CD4-positive, alpha-beta T cell (primary cell): ENCODE measurements at regions not wholly inside any gene's neighbourhood (a gene's known extent, or its start where the extent isn't known, plus 50 kb on each side); places are given as distances from the start of the nearest gene placed in this dataset.

Source experiments
- ATAC-seq: fragments of 200-7000 bp; cut with Tn5 transposase; one replicate; pipeline ENCODE4 v1.10.0; 2022; ENCODE audit warnings: mild to moderate bottlenecking; ENCODE audit not compliant: poor library complexity
- CTCF ChIA-PET: fragments of 350-600 bp; sonication (Branson Sonifier 250); formaldehyde crosslinking; loops from one replicate; lab custom pipeline; 2021; ENCODE audit warnings: antibody characterized with exemption, inconsistent platforms; lab: Charles Lee
- POLR2A ChIA-PET: fragments of 350-600 bp; sonication (Branson Sonifier 250); formaldehyde crosslinking; loops from one replicate; lab custom pipeline; 2021; ENCODE audit warnings: antibody characterized with exemption, inconsistent platforms; lab: Charles Lee
- DNase-seq, 14 experiments: peaks; one replicate each; pipeline ENCODE4 v3.0.0-alpha.2; 2013 to 2020; ENCODE audit warnings: mixed read lengths in 2 of 14
- H3K27ac ChIP-seq, 2 donors: one replicate each; pipeline versions ENCODE4 v1.5.1 to v1.7.0; 2013; ENCODE audit warnings: low read length in 2 of 2, low read depth in 1 of 2, mild to moderate bottlenecking in 1 of 2
- H3K27me3 ChIP-seq, 2 experiments: 1 replicate in 1 of 2; 2 replicates in 1 of 2; pipeline versions ENCODE4 v1.6.1 to v1.7.0; 2013; ENCODE audit warnings: low read length in 2 of 2, control low read depth in 1 of 2, mild to moderate bottlenecking in 1 of 2, moderate library complexity in 1 of 2; ENCODE audit not compliant: insufficient read depth in 2 of 2, control insufficient read depth in 1 of 2
- H3K36me3 ChIP-seq: one replicate; pipeline ENCODE4 v1.6.1; 2013; ENCODE audit warnings: low read length, control low read depth; ENCODE audit not compliant: insufficient read depth
- H3K4me1 ChIP-seq: one replicate; pipeline ENCODE4 v1.6.1; 2013; ENCODE audit warnings: low read length, control low read depth; ENCODE audit not compliant: insufficient read depth
- H3K4me3 ChIP-seq: one replicate; pipeline ENCODE4 v1.5.1; 2013; ENCODE audit warnings: mild to moderate bottlenecking, low read length, moderate library complexity
- H3K9me3 ChIP-seq, 2 experiments: 1 replicate in 1 of 2; 2 replicates in 1 of 2; pipeline versions ENCODE4 v1.6.1 to v1.7.0; 2013; ENCODE audit warnings: low read length in 2 of 2, mild to moderate bottlenecking in 2 of 2, control low read depth in 1 of 2, moderate library complexity in 1 of 2; ENCODE audit not compliant: control insufficient read depth in 1 of 2, insufficient read depth in 1 of 2
- H3K27ac Mint-ChIP-seq: one replicate; pipeline ENCODE4 v1.8.0; 2020; ENCODE audit warnings: mixed read lengths
- H3K27me3 Mint-ChIP-seq: one replicate; pipeline ENCODE4 v1.8.0; 2021; ENCODE audit warnings: mixed read lengths
- H3K36me3 Mint-ChIP-seq: one replicate; pipeline ENCODE4 v1.8.0; 2021; ENCODE audit warnings: low read depth, mixed read lengths
- H3K4me1 Mint-ChIP-seq: one replicate; pipeline ENCODE4 v1.8.0; 2021; ENCODE audit warnings: low read depth, mixed read lengths
- H3K4me3 Mint-ChIP-seq: one replicate; pipeline ENCODE4 v1.8.0; 2020; ENCODE audit warnings: mild to moderate bottlenecking, mixed read lengths
- H3K9me3 Mint-ChIP-seq: one replicate; pipeline ENCODE4 v1.8.0; 2020; ENCODE audit warnings: mixed read lengths
- CTCF ChIP-seq: fragments of 200-600 bp; IDR thresholded peaks from one replicate; pipeline ENCODE4 v1.8.0; 2022; ENCODE audit warnings: antibody characterized with exemption, mild to moderate bottlenecking
- intact Hi-C, 2 experiments: fragments of 100-400 bp; cut with DNase I in 1 of 2; cut with micrococcal nuclease in 1 of 2; formaldehyde crosslinking; loops; one replicate each; pipeline versions ENCODE4 v1.15.1 to v1.9.0; 2023 to 2025; cut with DNase I, micrococcal nuclease

DNA sequence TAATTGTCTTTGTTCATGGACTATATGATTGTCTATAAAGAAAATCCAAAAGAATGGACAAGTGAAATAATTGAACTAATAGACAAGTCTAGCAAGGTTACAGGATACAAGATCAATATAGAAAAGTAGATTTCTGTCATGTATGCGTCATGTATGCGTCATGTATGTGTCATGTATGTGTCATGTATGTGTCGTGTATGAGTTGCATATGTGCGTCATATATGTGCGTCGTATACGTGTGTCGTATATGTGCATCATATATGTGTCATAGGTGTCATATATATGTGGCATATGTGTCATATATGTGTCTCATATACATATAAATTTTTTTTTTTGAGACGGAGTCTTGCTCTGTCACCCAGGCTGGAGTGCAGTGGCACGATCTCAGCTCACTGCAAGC, 516.8 kb downstream of the NOVA1 start:
- ChIA-PET CTCF (no interaction called here), POLR2A (no interaction called here)
- H3K36me3 Mint-ChIP-seq = no peaks in the 10 kb centered on the region
- Histone ChIP-seq H3K4me3 (no peak overlapping the region), H3K9me3 (peaks cover 0 to 6% of the 10 kb centered on the region in 2 experiments), H3K27me3 (no peaks in the 10 kb centered on the region), H3K36me3 (no peaks in the 10 kb centered on the region), H3K27ac (no peak overlapping the region), H3K4me1 (no peaks in the 10 kb centered on the region)
- no peaks in the 10 kb centered on the region for H3K27me3 Mint-ChIP-seq
- peaks cover 23% of the 10 kb centered on the region for H3K9me3 Mint-ChIP-seq
- ATAC-seq = no peak
- H3K4me1 Mint-ChIP-seq = no peaks in the 10 kb centered on the region
- TF ChIP-seq CTCF = no peak
- H3K27ac Mint-ChIP-seq = no peak overlapping the region
- no peak overlapping the region for H3K4me3 Mint-ChIP-seq
- no peak for DNase-seq
- intact Hi-C loops = no loop called here

DNA sequence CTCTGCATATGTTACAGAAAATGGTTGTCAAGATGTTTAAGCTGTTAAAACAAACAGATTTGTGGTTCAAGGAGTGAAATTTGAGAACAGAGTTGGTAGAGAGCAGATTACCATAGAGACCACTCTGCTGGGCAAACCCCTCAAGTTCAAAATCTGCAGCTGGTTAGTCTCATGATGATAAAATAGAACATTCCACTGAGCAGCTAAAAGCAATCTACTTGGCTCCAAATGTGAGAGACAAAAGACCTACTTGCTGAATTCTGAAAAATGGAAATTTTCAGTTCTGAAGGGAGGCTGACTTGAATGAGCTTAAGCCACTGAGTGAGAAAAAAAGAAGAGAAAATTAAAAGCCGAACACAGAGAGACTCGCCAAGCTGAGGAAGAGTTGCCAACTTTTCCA, 519.3 kb downstream of the NOVA1 start:
- H3K27ac ChIP-seq = no peak overlapping the region
- DNase-seq (no peak), ATAC-seq (no peak)
- H3K36me3 Mint-ChIP-seq = no peaks in the 10 kb centered on the region
- H3K9me3 Mint-ChIP-seq = peaks cover 22% of the 10 kb centered on the region
- H3K4me3 ChIP-seq = no peak overlapping the region
- H3K4me1 ChIP-seq = no peaks in the 10 kb centered on the region
- no peaks in the 10 kb centered on the region for H3K27me3 Mint-ChIP-seq
- TF ChIP-seq CTCF = no peak
- H3K9me3 ChIP-seq = peaks cover 0 to 6% of the 10 kb centered on the region in 2 experiments
- no peak overlapping the region for H3K27ac Mint-ChIP-seq
- ChIA-PET POLR2A (no interaction called here), CTCF (no interaction called here)
- H3K27me3 ChIP-seq = no peaks in the 10 kb centered on the region
- no peak overlapping the region for H3K4me3 Mint-ChIP-seq
- H3K36me3 ChIP-seq = no peaks in the 10 kb centered on the region
- H3K4me1 Mint-ChIP-seq = no peaks in the 10 kb centered on the region
- intact Hi-C loops = no loop called here

DNA sequence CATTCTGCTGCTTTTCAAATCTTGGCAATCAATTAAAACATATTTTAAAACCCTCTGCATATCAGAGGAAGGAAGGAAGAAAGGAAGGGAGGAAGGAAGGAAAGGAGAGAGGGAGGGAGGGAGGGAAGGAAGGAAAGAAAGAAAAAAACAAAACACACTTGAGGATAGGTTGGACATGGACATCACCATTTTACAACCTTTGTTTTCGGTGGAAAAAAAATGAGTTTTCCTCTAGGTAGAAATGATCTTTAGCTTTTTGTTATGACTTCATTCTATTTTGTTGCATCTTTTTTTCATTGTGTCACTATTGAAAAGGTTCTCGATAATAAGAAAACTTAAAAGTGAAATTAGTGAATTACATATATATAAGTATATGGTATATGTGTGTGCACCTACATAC, 522.9 kb downstream of the NOVA1 start:
- TF ChIP-seq CTCF = no peak
- ChIA-PET POLR2A (no interaction called here), CTCF (no interaction called here)
- no peaks in the 10 kb centered on the region for H3K27me3 ChIP-seq
- no peaks in the 10 kb centered on the region for H3K36me3 ChIP-seq
- H3K9me3 Mint-ChIP-seq = peaks cover 5% of the 10 kb centered on the region
- ATAC-seq (no peak), DNase-seq (no peak)
- no peaks in the 10 kb centered on the region for H3K27me3 Mint-ChIP-seq
- intact Hi-C loops = no loop called here
- no peaks in the 10 kb centered on the region for H3K4me1 ChIP-seq
- H3K36me3 Mint-ChIP-seq = no peaks in the 10 kb centered on the region
- H3K4me3 ChIP-seq = no peak overlapping the region
- H3K4me1 Mint-ChIP-seq = no peaks in the 10 kb centered on the region
- H3K9me3 ChIP-seq = no peaks in the 10 kb centered on the region
- H3K27ac Mint-ChIP-seq = no peak overlapping the region
- no peak overlapping the region for H3K4me3 Mint-ChIP-seq
- no peak overlapping the region for H3K27ac ChIP-seq
